GM18499 (cell line): ENCODE measurements at regions not wholly inside any gene's neighbourhood (a gene's known extent, or its start where the extent isn't known, plus 50 kb on each side); places are given as distances from the start of the nearest gene placed in this dataset.

Experiments used
- ATAC-seq: cut with Tn5 transposase; IDR thresholded peaks from one replicate; pipeline ENCODE4 v1.9.1; 2021; ENCODE audit warnings: moderate number of reproducible peaks; ENCODE audit not compliant: insufficient read depth, unreplicated experiment

GRCh38 chr11:15610881-15611280 lies 496.2 kb downstream of the INSC start:
- ATAC-seq, result no peak

DNA sequence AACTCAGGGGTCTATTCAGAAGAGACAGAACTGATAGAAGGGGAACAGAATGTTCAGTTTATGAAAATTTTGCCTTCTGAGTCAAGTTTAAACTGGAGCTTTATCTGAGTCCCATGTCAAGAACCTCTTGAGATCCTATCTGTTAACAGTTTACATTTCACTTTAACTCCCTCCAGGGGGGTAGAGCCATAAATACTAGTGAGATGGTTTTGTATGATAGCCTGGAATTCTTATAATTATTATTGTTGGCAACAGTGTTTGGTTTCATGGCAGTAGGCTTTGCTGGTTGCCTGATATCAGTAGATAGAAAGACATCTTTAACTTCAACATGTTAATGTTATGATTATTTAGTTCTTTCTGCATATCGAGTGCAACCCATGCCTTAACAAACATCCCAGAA lies 498.5 kb downstream of the INSC start:
- ATAC-seq, result no peak

- ATAC-seq, result no peak
These were observed 499.1 kb downstream of the INSC start for GRCh38 chr11:15613789-15614188.

DNA sequence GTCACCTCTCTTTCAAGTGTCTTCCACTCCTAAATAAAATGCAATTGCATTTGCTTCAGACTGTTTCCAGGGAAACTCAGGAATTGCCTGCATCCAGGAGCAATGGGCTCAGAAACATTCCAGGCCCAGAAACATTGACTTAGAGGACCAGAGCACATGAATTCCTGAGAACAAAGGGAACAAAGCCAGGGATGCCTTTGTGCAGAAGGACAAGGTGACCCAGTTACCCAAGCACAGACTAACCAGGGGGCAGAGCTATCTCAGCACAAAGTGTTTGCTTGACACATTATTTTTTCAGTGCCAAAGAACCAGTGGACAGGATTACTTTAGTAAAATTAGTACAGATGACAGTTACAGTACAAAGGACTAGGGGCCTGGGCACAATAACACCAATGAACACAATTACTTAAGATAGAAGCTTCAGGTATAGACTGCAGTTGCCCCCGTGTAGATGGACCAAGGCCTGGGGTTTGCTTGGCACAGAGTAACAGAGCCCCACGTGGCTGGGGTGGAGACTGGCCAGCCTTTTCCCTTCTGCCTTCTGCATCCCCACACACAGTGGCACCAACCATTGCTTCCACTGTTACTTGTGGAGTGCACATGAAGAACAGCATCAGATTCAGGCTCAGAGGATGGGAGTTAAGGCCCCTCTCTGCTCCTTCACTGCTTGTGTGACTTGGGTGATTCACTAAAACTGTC lies 500.8 kb downstream of the INSC start:
- no peak for ATAC-seq

GRCh38 chr11:15616130-15617105 lies 501.7 kb downstream of the INSC start:
- no peak for ATAC-seq

- no peak for ATAC-seq
These were observed 502.4 kb downstream of the INSC start for GRCh38 chr11:15617126-15617525.

DNA sequence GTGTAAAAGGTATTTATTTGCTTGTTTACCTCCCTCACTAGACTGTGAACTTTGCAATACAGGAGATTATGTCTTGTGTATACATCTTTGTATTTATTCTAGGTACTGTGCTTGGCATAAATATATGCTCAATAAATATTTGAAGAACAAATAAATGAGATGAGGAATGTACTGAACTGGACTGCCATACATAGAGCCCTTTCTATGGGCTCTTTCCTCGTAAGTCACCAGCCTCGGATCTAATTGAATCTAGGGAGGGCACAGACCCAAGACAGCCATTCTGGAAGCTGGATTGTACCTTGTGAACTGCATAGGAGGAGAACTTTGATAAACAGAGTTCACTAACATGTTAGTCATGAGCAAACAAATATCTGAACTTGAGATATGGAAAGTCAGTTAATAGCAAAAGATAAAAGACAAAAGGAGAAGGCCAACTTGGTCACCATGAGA lies 503.9 kb downstream of the INSC start:
- no peak for ATAC-seq

DNA sequence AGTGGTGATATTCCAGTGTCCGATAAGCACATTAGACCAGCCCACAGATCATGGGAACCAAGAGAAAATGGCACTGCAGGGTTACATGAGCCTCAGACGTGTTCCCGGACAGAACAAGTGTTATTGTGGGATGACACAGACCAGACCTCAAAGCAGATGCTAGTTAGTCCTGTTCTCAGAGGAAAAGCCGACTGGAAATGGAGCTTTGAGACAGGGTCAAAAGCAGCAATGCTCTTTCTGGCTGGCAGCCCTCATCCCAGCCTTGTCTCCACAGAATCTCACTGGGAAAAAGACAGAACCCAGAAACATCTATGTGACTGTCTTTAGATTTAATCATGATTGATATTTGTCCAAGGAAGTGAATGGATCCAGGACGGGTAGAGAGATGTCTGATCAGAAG lies 506.8 kb downstream of the INSC start:
- no peak for ATAC-seq

GRCh38 chr11:15622231-15622890 lies 507.6 kb downstream of the INSC start:
- no peak for ATAC-seq

DNA sequence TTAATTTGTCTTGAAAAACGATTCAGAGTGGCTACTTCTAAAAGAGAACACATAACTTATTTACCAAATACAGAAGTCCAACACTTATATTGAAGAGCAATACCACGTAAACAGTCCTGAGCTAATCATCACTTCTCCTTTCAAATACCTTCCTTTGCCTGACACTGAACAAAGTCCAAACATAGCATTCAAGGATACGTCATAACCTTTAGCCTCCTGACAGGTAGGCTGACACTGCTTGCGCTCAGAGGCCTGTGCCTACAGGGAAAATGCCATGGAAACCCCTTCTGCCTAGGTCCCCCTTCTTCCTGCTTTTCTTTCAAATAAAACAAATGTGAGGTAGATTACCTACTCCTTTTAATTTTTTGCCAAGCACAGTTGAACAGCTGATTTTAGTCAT lies 510.0 kb downstream of the INSC start:
- ATAC-seq, result no peak

DNA sequence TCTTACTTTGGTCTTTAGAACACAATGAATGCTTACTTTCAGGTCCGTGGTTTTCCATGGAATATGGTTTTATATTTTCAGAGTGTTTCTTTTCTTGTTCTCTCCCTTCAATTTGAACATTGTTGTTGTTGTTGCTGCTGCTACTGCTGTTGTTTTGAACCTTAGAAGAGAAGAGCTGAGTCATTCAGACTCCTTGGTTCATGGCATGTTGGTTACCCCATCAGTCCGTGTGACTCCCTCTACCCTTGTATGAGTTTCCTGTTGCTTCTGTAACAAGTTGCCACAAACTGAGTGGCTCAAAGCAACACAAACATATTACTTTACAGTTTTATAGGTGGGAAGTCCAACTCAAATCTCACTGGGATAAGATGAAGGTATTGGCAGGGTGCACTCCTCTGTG lies 511.0 kb downstream of the INSC start:
- no peak for ATAC-seq

- ATAC-seq, result no peak
These were observed 512.8 kb downstream of the INSC start for GRCh38 chr11:15627560-15627959.

DNA sequence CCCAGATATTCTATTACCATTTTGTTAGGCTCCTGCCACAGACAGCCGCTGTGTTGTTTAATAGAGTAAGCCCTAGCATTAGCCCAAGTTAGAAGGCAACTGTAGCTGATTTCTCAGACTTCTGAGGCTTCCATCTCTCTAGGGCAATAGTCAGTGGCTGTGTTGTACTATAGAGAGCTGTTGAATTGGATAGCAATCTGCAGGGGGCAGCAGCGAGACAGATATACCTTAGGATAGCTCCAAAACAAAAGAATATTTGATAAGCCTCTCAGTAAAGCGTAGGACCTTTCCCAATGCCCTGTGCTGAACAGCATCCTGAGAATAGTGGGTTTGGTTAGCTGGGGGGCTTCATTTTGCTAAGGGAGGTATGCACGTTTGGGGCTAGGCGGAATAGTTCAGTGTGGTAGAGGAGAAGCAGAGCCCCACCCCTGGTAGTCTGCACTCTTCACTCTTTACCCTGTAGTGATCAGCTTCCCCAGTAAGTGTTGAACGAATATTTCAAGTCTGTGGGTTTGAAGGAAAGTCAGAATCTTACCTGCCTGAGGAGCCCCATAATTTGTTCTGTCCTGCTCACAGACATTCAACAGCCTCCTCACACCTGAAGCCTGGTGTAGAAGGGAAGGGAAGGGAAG lies 515.1 kb downstream of the INSC start:
- no peak for ATAC-seq

GRCh38 chr11:15630896-15631295 lies 516.2 kb downstream of the INSC start:
- no peak for ATAC-seq

DNA sequence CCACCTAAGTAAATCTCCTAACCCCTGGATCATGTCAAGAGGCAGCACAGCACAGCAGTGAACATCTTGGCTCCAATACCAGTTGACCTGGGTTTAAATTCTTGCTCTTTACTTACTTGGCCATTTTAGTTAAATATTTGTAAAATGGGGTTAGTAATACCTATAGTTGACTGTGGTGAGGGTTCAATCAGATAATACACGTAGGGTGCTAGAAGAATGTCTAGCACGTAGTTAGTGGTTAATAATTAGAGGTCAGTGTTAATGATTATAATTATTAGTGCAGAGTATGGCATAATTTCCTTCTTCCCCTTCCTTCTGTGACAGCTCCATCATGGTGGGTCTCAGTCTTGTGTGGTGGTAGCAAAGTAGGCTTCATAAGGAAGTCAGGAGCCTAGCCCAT lies 520.8 kb downstream of the INSC start:
- no peak for ATAC-seq

- ATAC-seq, result no peak
These were observed 521.9 kb downstream of the INSC start for GRCh38 chr11:15636521-15637089.

DNA sequence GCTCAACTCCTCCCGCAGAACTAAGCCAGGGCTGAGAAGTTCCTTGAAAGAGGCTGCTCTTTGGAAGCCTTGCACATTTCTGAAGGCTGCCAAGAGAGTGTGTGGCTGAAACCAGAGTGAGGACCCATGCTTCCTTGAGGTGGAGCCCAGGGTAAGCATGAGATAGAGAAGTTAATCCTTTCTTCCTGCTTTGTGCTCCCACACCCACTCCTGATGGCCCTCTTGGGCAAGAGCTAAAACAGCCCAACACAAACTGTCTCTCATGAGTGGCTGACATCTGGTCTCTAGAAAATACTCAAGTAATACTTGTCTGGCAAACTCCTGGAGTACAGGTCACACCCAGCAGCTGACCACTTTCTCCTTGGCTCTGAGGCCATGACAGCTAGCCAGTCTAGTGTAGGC lies 523.7 kb downstream of the INSC start:
- no peak for ATAC-seq

DNA sequence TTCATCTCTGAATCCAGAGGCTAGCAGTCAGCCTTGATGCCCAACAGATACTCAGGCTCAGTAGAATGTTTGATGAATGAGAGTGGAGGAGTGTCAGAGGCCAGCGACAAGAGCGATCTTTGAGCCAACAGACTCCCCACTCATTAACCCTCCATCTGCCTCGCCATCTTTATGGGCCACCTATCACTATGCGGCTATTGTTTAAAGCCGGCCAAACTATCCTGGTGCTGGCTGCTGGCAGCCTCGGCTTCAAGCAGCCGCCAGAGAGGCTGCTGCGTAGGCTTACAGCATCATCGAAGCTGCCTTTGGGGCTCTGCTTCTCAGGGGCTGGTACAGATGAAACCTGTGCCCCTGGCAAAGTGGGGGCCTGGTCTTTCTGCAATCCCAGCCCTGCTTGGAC lies 525.6 kb downstream of the INSC start:
- no peak for ATAC-seq

DNA sequence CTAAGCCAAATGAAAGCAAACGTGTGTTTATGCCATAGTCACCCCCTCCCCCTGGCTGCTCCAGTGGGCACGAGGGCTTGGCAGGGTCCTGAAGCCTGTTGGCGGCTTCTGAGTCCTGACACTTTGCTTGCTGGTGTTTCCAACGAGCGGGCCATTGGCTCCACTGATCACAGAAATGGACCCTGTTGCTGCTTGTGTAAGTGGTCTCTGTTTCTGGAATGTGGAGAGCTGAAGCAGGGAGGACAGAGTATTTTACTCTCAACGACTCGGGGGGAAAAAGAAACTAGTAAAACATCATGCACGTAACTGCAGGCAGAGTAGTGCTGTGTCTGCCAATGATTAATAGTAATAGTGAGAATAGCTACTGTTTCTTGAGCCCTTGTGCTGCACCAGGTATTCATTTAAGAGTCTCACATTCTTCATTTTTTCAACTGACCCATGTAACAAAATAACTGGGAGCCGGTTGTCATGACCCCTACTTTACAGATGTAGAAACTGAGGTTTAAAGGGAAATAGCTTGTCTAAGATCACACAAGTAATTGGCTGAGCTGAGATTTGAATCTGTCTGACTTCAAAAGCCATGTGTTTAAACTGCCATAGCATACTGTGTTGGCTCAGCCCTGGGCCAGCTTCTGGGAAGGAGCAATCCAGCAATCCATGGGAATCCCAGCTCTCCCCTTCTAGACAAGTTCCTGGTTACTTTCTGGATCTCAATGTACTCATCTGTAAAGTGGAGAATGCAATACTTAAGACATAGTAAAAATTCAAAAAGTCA lies 526.7 kb downstream of the INSC start:
- ATAC-seq, result no peak
